ENCODE measurements at regions not wholly inside any gene's neighbourhood (a gene's known extent, or its start where the extent isn't known, plus 50 kb on each side); places are given as distances from the start of the nearest gene placed in this dataset.

DNA sequence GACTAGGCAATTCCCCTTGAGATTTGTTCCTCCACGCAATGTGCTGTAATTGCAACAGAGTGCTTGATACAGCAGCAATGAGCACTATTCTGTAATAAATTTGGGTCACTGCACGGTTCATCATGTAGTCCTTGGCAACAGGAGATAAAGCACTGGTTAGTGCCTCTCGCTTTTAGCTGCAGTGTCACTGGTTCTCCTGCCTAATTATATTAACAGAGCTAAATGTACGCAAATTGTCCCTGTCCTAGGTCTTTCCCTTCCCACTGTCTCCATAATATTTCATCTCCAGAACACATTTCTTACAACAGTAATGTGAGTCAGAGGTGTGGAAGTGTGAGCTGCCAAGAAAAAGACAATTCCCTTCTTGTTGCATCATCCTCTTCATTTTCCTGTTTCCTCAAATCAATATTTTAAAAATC is 553.1 kb downstream of the ZNF608 start:
- Histone ChIP-seq H3K36me3 (no peaks in the 10 kb centered on the region), H3K27ac (no peak overlapping the region), H3K9me3 (no peaks in the 10 kb centered on the region), H3K27me3 (no peaks in the 10 kb centered on the region), H3K4me1 (no peaks in the 10 kb centered on the region), H3K4me3 (no peak overlapping the region)
- TF ChIP-seq POLR2AphosphoS5 (IDR thresholded peaks at IDR 0.05) = no peak
- TF ChIP-seq, protein P1, sequence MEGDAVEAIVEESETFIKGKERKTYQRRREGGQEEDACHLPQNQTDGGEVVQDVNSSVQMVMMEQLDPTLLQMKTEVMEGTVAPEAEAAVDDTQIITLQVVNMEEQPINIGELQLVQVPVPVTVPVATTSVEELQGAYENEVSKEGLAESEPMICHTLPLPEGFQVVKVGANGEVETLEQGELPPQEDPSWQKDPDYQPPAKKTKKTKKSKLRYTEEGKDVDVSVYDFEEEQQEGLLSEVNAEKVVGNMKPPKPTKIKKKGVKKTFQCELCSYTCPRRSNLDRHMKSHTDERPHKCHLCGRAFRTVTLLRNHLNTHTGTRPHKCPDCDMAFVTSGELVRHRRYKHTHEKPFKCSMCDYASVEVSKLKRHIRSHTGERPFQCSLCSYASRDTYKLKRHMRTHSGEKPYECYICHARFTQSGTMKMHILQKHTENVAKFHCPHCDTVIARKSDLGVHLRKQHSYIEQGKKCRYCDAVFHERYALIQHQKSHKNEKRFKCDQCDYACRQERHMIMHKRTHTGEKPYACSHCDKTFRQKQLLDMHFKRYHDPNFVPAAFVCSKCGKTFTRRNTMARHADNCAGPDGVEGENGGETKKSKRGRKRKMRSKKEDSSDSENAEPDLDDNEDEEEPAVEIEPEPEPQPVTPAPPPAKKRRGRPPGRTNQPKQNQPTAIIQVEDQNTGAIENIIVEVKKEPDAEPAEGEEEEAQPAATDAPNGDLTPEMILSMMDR (IDR thresholded peaks at IDR 0.05) = no peak
- TF ChIP-seq POLR2A (IDR thresholded peaks at IDR 0.05) = no peak
- TF ChIP-seq EP300 (IDR thresholded peaks at IDR 0.05) = no peak
- intact Hi-C loops (cut with DNase I; ENCODE audit: low total_unique reads) = no loop called here
- WGBS, 5 donors = 75 to 86% (median 85%) methylated on average over 4 of the region's 4 CpGs
- peak in 1 of 2 donors; percentile 23 for DNase-seq

- H3K36me3 ChIP-seq = no peaks in the 10 kb centered on the region
- WGBS, 5 donors = 93 to 97% (median 96%) methylated on average over 3 of the region's 3 CpGs
Measured at GRCh38 chr5:124192716-124193115, 553.7 kb downstream of the ZNF608 start.

GRCh38 chr5:124185716-124186115 is 560.7 kb downstream of the ZNF608 start:
- TF ChIP-seq POLR2AphosphoS5 (IDR thresholded peaks at IDR 0.05) (no peak), EP300 (IDR thresholded peaks at IDR 0.05) (no peak), POLR2A (IDR thresholded peaks at IDR 0.05) (no peak)
- TF ChIP-seq, protein P1 (IDR thresholded peaks at IDR 0.05) = no peak
- H3K4me1 ChIP-seq = peaks cover 0 to 6% (median 0%) of the 10 kb centered on the region in 4 donors

More at GRCh38 chr5:124192716-124193115, 553.7 kb downstream of the ZNF608 start:
- intact Hi-C loops (cut with DNase I; ENCODE audit: low total_unique reads) = no loop called here
- no peak for TF ChIP-seq POLR2AphosphoS5 (IDR thresholded peaks at IDR 0.05)
- no peak for TF ChIP-seq EP300 (IDR thresholded peaks at IDR 0.05)
- no peak for TF ChIP-seq POLR2A (IDR thresholded peaks at IDR 0.05)
- TF ChIP-seq, protein P1 (IDR thresholded peaks at IDR 0.05) = no peak
- Histone ChIP-seq H3K27me3 (no peaks in the 10 kb centered on the region), H3K27ac (no peak overlapping the region), H3K4me3 (no peak overlapping the region), H3K9me3 (no peaks in the 10 kb centered on the region), H3K4me1 (no peaks in the 10 kb centered on the region)
- DNase-seq = no peak

DNA sequence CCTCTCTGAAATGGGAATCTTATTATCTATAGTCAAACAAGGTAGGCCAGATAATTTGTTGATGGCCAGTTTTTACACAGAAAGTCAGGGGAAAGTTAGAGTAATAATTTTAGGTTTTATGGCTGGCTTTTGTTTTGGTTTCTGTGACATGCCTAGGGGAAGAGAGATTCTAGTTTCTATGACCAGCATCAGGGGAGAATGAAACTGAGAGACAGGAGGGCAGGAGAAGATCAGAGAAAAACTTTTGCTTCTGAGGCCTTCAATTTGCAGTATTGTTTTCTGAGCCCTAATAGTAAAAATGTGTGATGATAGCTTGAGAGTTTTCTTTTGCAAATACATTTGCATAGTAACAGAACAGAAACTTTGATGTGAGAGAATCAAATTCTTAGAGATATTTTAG is 564.3 kb downstream of the ZNF608 start:
- Histone ChIP-seq H3K4me1 (peaks cover 0 to 9% (median 0%) of the 10 kb centered on the region in 4 donors), H3K4me3 (no peak overlapping the region), H3K9me3 (no peaks in the 10 kb centered on the region), H3K36me3 (no peaks in the 10 kb centered on the region), H3K27me3 (no peaks in the 10 kb centered on the region), H3K27ac (no peak overlapping the region)
- intact Hi-C loops (cut with DNase I; ENCODE audit: low total_unique reads) = no loop called here
- no peak for TF ChIP-seq EP300 (IDR thresholded peaks at IDR 0.05)
- TF ChIP-seq, protein P1 (IDR thresholded peaks at IDR 0.05) = no peak
- no peak for TF ChIP-seq POLR2A (IDR thresholded peaks at IDR 0.05)
- no peak for TF ChIP-seq POLR2AphosphoS5 (IDR thresholded peaks at IDR 0.05)
- no peak for DNase-seq

More at GRCh38 chr5:124185716-124186115, 560.7 kb downstream of the ZNF608 start:
- Histone ChIP-seq H3K36me3 (no peaks in the 10 kb centered on the region), H3K27me3 (no peaks in the 10 kb centered on the region), H3K4me3 (no peak overlapping the region), H3K27ac (no peak overlapping the region), H3K9me3 (no peaks in the 10 kb centered on the region)
- no peak for DNase-seq
- intact Hi-C loops (cut with DNase I; ENCODE audit: low total_unique reads) = no loop called here
- 94 to 96% (median 95%) methylated on average over 3 of the region's 3 CpGs for WGBS, 5 donors

Measured in stomach (tissue), 8 donors.